IMR-90 (cell line): ENCODE measurements at regions not wholly inside any gene's neighbourhood (a gene's known extent, or its start where the extent isn't known, plus 50 kb on each side); places are given as distances from the start of the nearest gene placed in this dataset.

Source experiments
- ATAC-seq: fragments of 200-7000 bp; cut with Tn5 transposase; 2 replicates; pipeline ENCODE4 v1.9.1; 2020; ENCODE audit warnings: low read depth, mild to moderate bottlenecking, moderate library complexity
- BruUV-seq: library from RNA; stranded (reverse); fragments of 400-500 nt; replicated peaks from 2 replicates; lab custom pipeline; 2021; lab: Mats Ljungman, UMichigan
- CTCF ChIA-PET: fragments of 300-600 bp; formaldehyde crosslinking; extraction: SDS; loops from one replicate; lab custom pipeline; 2021; ENCODE audit warnings: antibody characterized with exemption; lab: Yijun Ruan, JAX
- POLR2A ChIA-PET: fragments of 300-600 bp; sonication (Branson Sonifier 250); formaldehyde crosslinking; loops from one replicate; lab custom pipeline; 2022; ENCODE audit warnings: antibody characterized with exemption; ENCODE audit not compliant: unreplicated experiment; lab: Charles Lee
- DNase-seq: peaks from one replicate; pipeline ENCODE4 v3.0.0; 2013
- H2AFZ ChIP-seq: replicated peaks from 2 replicates; pipeline ENCODE3; 2013; ENCODE audit warnings: low read length, mild to moderate bottlenecking; ENCODE audit not compliant: poor library complexity
- H2AK5ac ChIP-seq: 2 replicates; pipeline ENCODE4 v1.6.1; 2013; ENCODE audit warnings: low read depth, low read length, inconsistent platforms
- H2AK9ac ChIP-seq: replicated peaks from 2 replicates; pipeline ENCODE3; 2013; ENCODE audit warnings: mild to moderate bottlenecking, low read depth, low read length, moderate library complexity; ENCODE audit not compliant: poor library complexity
- H2BK120ac ChIP-seq: 2 replicates; pipeline ENCODE4 v1.6.1; 2013; ENCODE audit warnings: low read depth, low read length, inconsistent platforms
- H2BK15ac ChIP-seq: 3 replicates; pipeline ENCODE4 v1.6.1; 2013; ENCODE audit warnings: low read depth, low read length, inconsistent platforms
- H2BK20ac ChIP-seq: 2 replicates; pipeline ENCODE4 v1.6.1; 2013; ENCODE audit warnings: low read depth, mild to moderate bottlenecking, inconsistent platforms, low read length, moderate library complexity
- H2BK5ac ChIP-seq: 2 replicates; pipeline ENCODE4 v1.6.1; 2013; ENCODE audit warnings: mild to moderate bottlenecking, low read depth, low read length, inconsistent platforms; ENCODE audit not compliant: poor library complexity, severe bottlenecking
- H3K14ac ChIP-seq: replicated peaks from 2 replicates; pipeline ENCODE4 v1.6.1; 2013; ENCODE audit warnings: low read depth, low read length, inconsistent platforms
- H3K18ac ChIP-seq: 2 replicates; pipeline ENCODE4 v1.6.1; 2013; ENCODE audit warnings: low read depth, low read length, control low read depth
- H3K23ac ChIP-seq: 2 replicates; pipeline ENCODE4 v1.6.1; 2013; ENCODE audit warnings: low read depth, low read length, inconsistent platforms
- H3K27ac ChIP-seq: 2 replicates; pipeline ENCODE4 v1.5.1; 2013; ENCODE audit warnings: mild to moderate bottlenecking, control low read depth, low read length; ENCODE audit not compliant: insufficient read depth
- H3K27me3 ChIP-seq: 2 replicates; pipeline ENCODE4 v1.6.1; 2013; ENCODE audit warnings: low read length; ENCODE audit not compliant: control insufficient read depth, insufficient read depth
- H3K36me3 ChIP-seq: 2 replicates; pipeline ENCODE4 v1.6.1; 2013; ENCODE audit warnings: low read length, mixed read lengths; ENCODE audit not compliant: control insufficient read depth, insufficient read depth
- H3K4ac ChIP-seq: 2 replicates; pipeline ENCODE4 v1.6.1; 2013; ENCODE audit warnings: low read depth, low read length, inconsistent platforms
- H3K4me1 ChIP-seq: 2 replicates; pipeline ENCODE4 v1.6.1; 2013; ENCODE audit warnings: low read length, mixed read lengths; ENCODE audit not compliant: control insufficient read depth, insufficient read depth
- H3K4me2 ChIP-seq: 2 replicates; pipeline ENCODE4 v1.6.1; 2013; ENCODE audit warnings: low read depth, mild to moderate bottlenecking, control low read depth, low read length, moderate library complexity
- H3K4me3 ChIP-seq: 2 replicates; pipeline ENCODE4 v1.5.1; 2013; ENCODE audit warnings: low read depth, mild to moderate bottlenecking, control low read depth, low read length, moderate library complexity; ENCODE audit not compliant: insufficient read depth
- H3K56ac ChIP-seq: 2 replicates; pipeline ENCODE4 v1.6.1; 2013; ENCODE audit warnings: low read length, inconsistent platforms; ENCODE audit not compliant: insufficient read depth; ENCODE audit errors: extremely low read depth
- H3K79me1 ChIP-seq, 2 experiments: 2 replicates each; pipeline ENCODE4 v1.6.1; 2013; ENCODE audit warnings: low read length in 2 of 2, inconsistent platforms in 1 of 2, low read depth in 1 of 2
- H3K9ac ChIP-seq: 2 replicates; pipeline ENCODE4 v1.6.1; 2013; ENCODE audit warnings: low read depth, low read length, control low read depth
- H3K9me1 ChIP-seq: 2 replicates; pipeline ENCODE4 v1.6.1; 2013; ENCODE audit warnings: low read length, inconsistent platforms; ENCODE audit not compliant: insufficient read depth
- H3K9me3 ChIP-seq: 2 replicates; pipeline ENCODE4 v1.6.1; 2013; ENCODE audit warnings: low read length; ENCODE audit not compliant: control insufficient read depth, insufficient read depth
- H4K20me1 ChIP-seq: 2 replicates; pipeline ENCODE4 v1.6.1; 2013; ENCODE audit warnings: low read length, inconsistent platforms; ENCODE audit not compliant: insufficient read depth
- H4K5ac ChIP-seq: 2 replicates; pipeline ENCODE4 v1.6.1; 2013; ENCODE audit warnings: mild to moderate bottlenecking, low read depth, low read length, control low read depth
- H4K8ac ChIP-seq, 2 experiments: 2 replicates each; pipeline ENCODE4 v1.6.1; 2013; ENCODE audit warnings: low read depth in 2 of 2, low read length in 2 of 2, control low read depth in 1 of 2, inconsistent platforms in 1 of 2
- H4K91ac ChIP-seq: 2 replicates; pipeline ENCODE4 v1.6.1; 2013; ENCODE audit warnings: low read depth, low read length, inconsistent platforms; ENCODE audit not compliant: insufficient read depth
- CEBPB ChIP-seq: IDR thresholded peaks from 2 replicates; pipeline ENCODE4 v1.6.1; 2012; ENCODE audit warnings: low read depth, low read length, improper control_type of control experiment
- CHD1 ChIP-seq: IDR thresholded peaks from 2 replicates; pipeline ENCODE4 v1.6.1; 2012; ENCODE audit warnings: low read depth, low read length, improper control_type of control experiment
- CTCF ChIP-seq: conservative IDR thresholded peaks from 2 replicates; pipeline ENCODE4 v1.5.1; 2012; ENCODE audit warnings: mild to moderate bottlenecking, low read depth, low read length, improper control_type of control experiment
- ELK1 ChIP-seq: fragments of 150-350 bp; IDR thresholded peaks from 2 replicates; pipeline ENCODE4 v1.6.1; 2016; ENCODE audit warnings: low read depth, mild to moderate bottlenecking, low read length, moderate library complexity, borderline replicate concordance
- MAFK ChIP-seq: IDR thresholded peaks from 2 replicates; pipeline ENCODE4 v1.6.1; 2012; ENCODE audit warnings: low read depth, low read length, improper control_type of control experiment
- MAZ ChIP-seq: IDR thresholded peaks from 2 replicates; pipeline ENCODE4 v1.6.1; 2012; ENCODE audit warnings: low read depth, mild to moderate bottlenecking, low read length, improper control_type of control experiment, moderate library complexity, borderline replicate concordance
- MXI1 ChIP-seq: IDR thresholded peaks from 2 replicates; pipeline ENCODE4 v1.6.1; 2012; ENCODE audit warnings: low read depth, mild to moderate bottlenecking, low read length, moderate library complexity, borderline replicate concordance
- NFE2L2 ChIP-seq: fragments of 150-350 bp; IDR thresholded peaks from 2 replicates; pipeline ENCODE4 v1.6.1; 2016; ENCODE audit warnings: low read depth, mild to moderate bottlenecking, low read length
- POLR2A ChIP-seq: IDR thresholded peaks from 2 replicates; pipeline ENCODE4 v1.6.1; 2012; ENCODE audit warnings: mild to moderate bottlenecking, low read depth, low read length
- RCOR1 ChIP-seq: IDR thresholded peaks from 2 replicates; pipeline ENCODE4 v1.6.1; 2012; ENCODE audit warnings: mild to moderate bottlenecking, low read length, improper control_type of control experiment; ENCODE audit not compliant: insufficient replicate concordance
- SMC3 ChIP-seq: fragments of 150-350 bp; IDR thresholded peaks from 2 replicates; pipeline ENCODE4 v1.6.1; 2016; ENCODE audit warnings: low read depth, mild to moderate bottlenecking, antibody characterized with exemption, low read length, moderate library complexity
- USF2 ChIP-seq: fragments of 150-350 bp; IDR thresholded peaks from 2 replicates; pipeline ENCODE4 v1.6.1; 2017; ENCODE audit warnings: mild to moderate bottlenecking, antibody characterized with exemption, low read length, low read depth
- WGBS, 2 experiments: methylation state at CpG; one replicate each; pipeline versions ENCODE4 v1.1.5 to v1.1.7; 2013; ENCODE audit warnings: missing lambda C conversion rate in 2 of 2; ENCODE audit not compliant: insufficient read length in 1 of 2; ENCODE audit errors: extremely low coverage in 2 of 2; 5-methylcytosine and 5-hydroxymethylcytosine counted together
- dilution Hi-C: fragments of 300-500 bp; cut with HindIII; formaldehyde crosslinking; loops from one replicate; pipeline ENCODE4 v1.14.3; 2018; ENCODE audit warnings: low sequenced_read_pairs; ENCODE audit not compliant: unreplicated experiment
- in situ Hi-C: fragments of 300-500 bp; cut with MboI; formaldehyde crosslinking; loops from 3 replicates; pipeline ENCODE4 v1.14.3; 2019; ENCODE audit warnings: low sequenced_read_pairs, inconsistent platforms, mixed read lengths
- intact Hi-C: fragments of 100-400 bp; cut with micrococcal nuclease; formaldehyde crosslinking; loops from 2 replicates; pipeline ENCODE4 v1.10.0; 2022

DNA sequence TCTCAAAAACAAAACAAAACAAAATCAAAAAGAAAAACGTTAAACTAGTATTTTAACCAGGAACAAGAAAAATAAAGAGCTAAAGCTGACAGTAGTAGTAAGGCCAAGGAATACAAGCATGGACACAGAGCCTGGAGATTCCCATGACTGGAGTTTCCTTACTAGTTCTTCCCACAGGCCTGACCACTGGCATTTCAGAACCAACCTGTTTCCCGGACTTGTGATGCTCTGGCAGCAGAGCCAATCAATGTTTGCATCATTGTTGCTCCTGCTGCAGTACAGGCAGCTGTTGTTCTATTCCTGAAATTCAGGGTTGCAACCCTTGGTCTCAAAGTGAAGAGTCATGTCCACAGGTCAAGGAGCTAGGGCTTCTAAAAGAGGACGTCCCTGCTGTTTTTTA lies 111.3 kb upstream of the WARS2 start:
- Histone ChIP-seq H2AK9ac (no peak overlapping the region), H3K18ac (no peak overlapping the region), H2BK120ac (no peak overlapping the region), H3K4me1 (no peaks in the 10 kb centered on the region), H3K14ac (no peak overlapping the region), H3K9me1 (no peaks in the 10 kb centered on the region), H4K5ac (no peak overlapping the region), H3K79me1 (no peaks in the 10 kb centered on the region), H2BK5ac (no peak overlapping the region), H3K56ac (no peak overlapping the region), H3K4me3 (no peak overlapping the region), H4K91ac (no peak overlapping the region), H2BK15ac (no peak overlapping the region), H3K23ac (no peak overlapping the region), H4K8ac (no peak overlapping the region), H2AFZ (no peak overlapping the region), H4K20me1 (no peaks in the 10 kb centered on the region), H3K4ac (no peak overlapping the region), H3K4me2 (no peak overlapping the region), H2BK20ac (no peak overlapping the region), H3K27me3 (0 out of 2 replicates have a peak, but pooled peaks cover 1% of the 10 kb centered on the region), H2AK5ac (no peak overlapping the region), H3K27ac (no peak overlapping the region), H3K9me3 (no peaks in the 10 kb centered on the region), H3K9ac (no peak overlapping the region), H3K36me3 (no peaks in the 10 kb centered on the region)
- TF ChIP-seq CEBPB (no peak), RCOR1 (no peak), POLR2A (no peak), ELK1 (no peak), CTCF (no peak), USF2 (no peak), CHD1 (no peak), MAFK (no peak), NFE2L2 (no peak), MAZ (no peak), SMC3 (no peak), MXI1 (no peak)
- CTCF ChIA-PET, result interaction anchor here (0.6 kb wide), 1 partner anchor 116 kb away, joined by 3 read pairs; no protein-coding TSS in a partner anchor
- POLR2A ChIA-PET, result no interaction called here
- BruUV-seq, result no TSS peak
- DNase-seq, result no peak
- dilution Hi-C loops (no loop called here), intact Hi-C loops (no loop called here), in situ Hi-C loops (no loop called here)
- no peak for ATAC-seq
- WGBS, 2 experiments, result no CpG with 5 or more reads among the region's 3 CpGs
